Transverse colon (tissue), 4 donors: ENCODE measurements at regions not wholly inside any gene's neighbourhood (a gene's known extent, or its start where the extent isn't known, plus 50 kb on each side); places are given as distances from the start of the nearest gene placed in this dataset.
"Not testable (repeated sequence)": the region's sequence is repeated elsewhere in the genome, so short reads cannot be mapped to it uniquely, and the experiment has no call there.

Source experiments
- DNase-seq: peaks from one replicate; pipeline ENCODE4 v3.0.0-alpha.2; 2019
- H3K27ac ChIP-seq, 4 donors: fragments of 200-600 bp; sonication (generic); 2 replicates each; pipeline ENCODE4 v1.5.1; 2016 to 2018; ENCODE audit warnings: inconsistent platforms in 4 of 4
- H3K27me3 ChIP-seq: fragments of 200-600 bp; sonication (generic); 2 replicates; pipeline ENCODE4 v1.5.1; 2017; ENCODE audit warnings: inconsistent platforms
- H3K36me3 ChIP-seq, 4 donors: fragments of 200-600 bp; sonication (generic); 2 replicates each; pipeline ENCODE4 v1.5.1; 2017 to 2019; ENCODE audit warnings: inconsistent platforms in 4 of 4
- H3K4me1 ChIP-seq, 4 donors: fragments of 200-600 bp; sonication (generic); 2 replicates each; pipeline ENCODE4 v1.5.1; 2017 to 2020; ENCODE audit warnings: inconsistent platforms in 4 of 4
- H3K4me3 ChIP-seq, 4 donors: fragments of 200-600 bp; sonication (generic); 1 replicate in 1 of 4; 2 replicates in 3 of 4; pipeline versions ENCODE4 v1.5.1 to v1.6.1; 2017 to 2019; ENCODE audit warnings: inconsistent platforms in 4 of 4
- H3K9me3 ChIP-seq, 2 donors: fragments of 200-600 bp; sonication (generic); 2 replicates each; pipeline ENCODE4 v1.5.1; 2017 to 2019; ENCODE audit warnings: inconsistent platforms in 2 of 2
- EP300 ChIP-seq: sonication (generic); formaldehyde crosslinking; IDR thresholded peaks from one replicate; pipeline ENCODE4 v1.6.1; 2017; ENCODE audit warnings: antibody characterized with exemption, low read depth
- POLR2A ChIP-seq: fragments of 450-650 bp; IDR thresholded peaks from one replicate; pipeline ENCODE4 v1.6.1; 2016; ENCODE audit warnings: antibody characterized with exemption, mild to moderate bottlenecking, moderate library complexity
- POLR2AphosphoS5 ChIP-seq, 3 donors: sonication (generic); formaldehyde crosslinking; IDR thresholded peaks; one replicate each; pipeline ENCODE4 v1.6.1; 2016; ENCODE audit warnings: antibody characterized with exemption in 3 of 3
- WGBS, 2 donors: methylation state at CpG; one replicate each; pipeline ENCODE4 v1.1.5; 2018; ENCODE audit warnings: low coverage in 1 of 2; 5-methylcytosine and 5-hydroxymethylcytosine counted together
- in situ Hi-C, 4 donors: fragments of 200-750 bp; cut with MboI; loops; one replicate each; pipeline versions ENCODE4 v1.15.0 to v1.15.1; 2017; ENCODE audit warnings: low sequenced_read_pairs in 3 of 4, low pct_ligation_motif_present in 1 of 4, low pct_unique_long_range_greater_than_20kb in 1 of 4
- intact Hi-C: fragments of 100-400 bp; cut with DNase I; formaldehyde crosslinking; loops from one replicate; pipeline ENCODE4 v1.15.1; 2023; ENCODE audit warnings: low total_unique reads
- TF ChIP-seq, protein P1 (sequence below), 5 experiments: fragments of 200-600 bp in 3 of 5; fragments of 450-650 bp in 2 of 5; sonication (generic) in 3 of 5; IDR thresholded peaks; 1 replicate in 2 of 5; 2 replicates in 3 of 5; pipeline ENCODE4 v1.5.1; 2016 to 2017; ENCODE audit warnings: antibody characterized with exemption in 5 of 5, inconsistent platforms in 3 of 5, mild to moderate bottlenecking in 2 of 5, moderate library complexity in 1 of 5

DNA sequence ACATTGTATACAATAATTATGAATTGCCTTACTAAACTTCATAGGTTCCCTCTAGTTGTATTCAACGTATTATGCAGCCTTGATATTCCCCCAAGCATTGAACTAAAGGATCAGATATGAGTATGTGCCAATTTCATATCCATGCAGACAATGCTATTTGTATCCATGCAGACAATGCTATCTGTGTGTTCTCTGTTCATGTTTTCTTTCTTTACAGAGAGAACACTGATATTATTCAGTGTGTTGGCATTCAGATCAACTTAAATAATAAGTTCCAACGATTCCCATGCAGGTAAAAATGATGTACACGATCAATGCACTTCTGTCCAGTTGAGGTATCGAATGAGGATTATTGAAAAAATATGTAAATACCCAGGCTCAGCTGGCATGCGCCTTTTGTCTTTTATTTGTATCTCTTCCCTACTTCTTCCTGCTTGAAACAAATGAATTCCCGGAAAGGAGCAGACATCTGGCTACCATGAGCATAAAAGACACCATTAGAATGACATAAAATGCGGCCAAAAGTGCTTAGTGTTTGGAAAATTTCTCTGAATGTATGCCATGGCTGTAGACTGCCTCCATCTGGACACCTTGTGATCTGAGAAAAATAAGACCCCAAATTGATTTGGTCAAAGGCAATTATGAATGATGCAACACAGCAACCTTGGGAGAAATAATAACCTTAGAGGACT lies 731.5 kb downstream of the SLITRK1 start:
- in situ Hi-C loops = no loop called here
- intact Hi-C loops = loop anchor here (5.0 kb wide), 1 partner anchor 417 kb away; no protein-coding TSS in a partner anchor
- 76% methylated on average over 7 of the region's 7 CpGs for WGBS, 2 donors

DNA sequence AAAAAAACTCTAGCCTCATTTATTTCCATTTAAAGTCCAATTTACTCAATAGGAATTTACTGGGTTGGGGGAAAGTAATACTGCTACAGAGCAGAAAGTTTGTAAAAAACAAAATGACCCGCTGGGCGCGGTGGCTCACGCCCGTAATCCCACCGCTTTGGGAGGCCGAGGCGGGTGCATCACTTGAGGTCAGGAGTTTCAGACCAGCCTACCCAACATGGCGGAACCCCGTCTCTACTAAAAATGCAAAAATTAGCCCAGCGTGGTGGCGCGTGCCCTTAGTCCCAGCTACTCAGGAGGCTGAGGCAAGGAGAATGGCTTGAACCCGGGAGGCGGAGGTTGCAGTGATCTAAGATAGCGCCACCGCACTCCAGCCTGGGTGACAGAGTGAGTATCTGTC lies 745.6 kb downstream of the SLITRK1 start:
- WGBS, 2 donors = 93 to 95% methylated on average over 14 to 17 of the region's 17 CpGs
- no peaks in the 10 kb centered on the region for H3K4me1 ChIP-seq
- H3K27ac ChIP-seq = no peak overlapping the region
- H3K36me3 ChIP-seq = no peaks in the 10 kb centered on the region
- no peak overlapping the region for H3K4me3 ChIP-seq
- DNase-seq = no peak
- H3K27me3 ChIP-seq = no peaks in the 10 kb centered on the region
- TF ChIP-seq POLR2AphosphoS5 (IDR thresholded peaks at IDR 0.05) (no peak), POLR2A (no peak)
- TF ChIP-seq, protein P1, sequence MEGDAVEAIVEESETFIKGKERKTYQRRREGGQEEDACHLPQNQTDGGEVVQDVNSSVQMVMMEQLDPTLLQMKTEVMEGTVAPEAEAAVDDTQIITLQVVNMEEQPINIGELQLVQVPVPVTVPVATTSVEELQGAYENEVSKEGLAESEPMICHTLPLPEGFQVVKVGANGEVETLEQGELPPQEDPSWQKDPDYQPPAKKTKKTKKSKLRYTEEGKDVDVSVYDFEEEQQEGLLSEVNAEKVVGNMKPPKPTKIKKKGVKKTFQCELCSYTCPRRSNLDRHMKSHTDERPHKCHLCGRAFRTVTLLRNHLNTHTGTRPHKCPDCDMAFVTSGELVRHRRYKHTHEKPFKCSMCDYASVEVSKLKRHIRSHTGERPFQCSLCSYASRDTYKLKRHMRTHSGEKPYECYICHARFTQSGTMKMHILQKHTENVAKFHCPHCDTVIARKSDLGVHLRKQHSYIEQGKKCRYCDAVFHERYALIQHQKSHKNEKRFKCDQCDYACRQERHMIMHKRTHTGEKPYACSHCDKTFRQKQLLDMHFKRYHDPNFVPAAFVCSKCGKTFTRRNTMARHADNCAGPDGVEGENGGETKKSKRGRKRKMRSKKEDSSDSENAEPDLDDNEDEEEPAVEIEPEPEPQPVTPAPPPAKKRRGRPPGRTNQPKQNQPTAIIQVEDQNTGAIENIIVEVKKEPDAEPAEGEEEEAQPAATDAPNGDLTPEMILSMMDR (IDR thresholded peaks at IDR 0.05) = no peak
- no peaks in the 10 kb centered on the region for H3K9me3 ChIP-seq
- in situ Hi-C loops (no loop called here), intact Hi-C loops (no loop called here)

More for the DNA sequence above, 731.5 kb downstream of the SLITRK1 start:
- no peaks in the 10 kb centered on the region for H3K27me3 ChIP-seq
- H3K4me3 ChIP-seq = no peak overlapping the region
- no peaks in the 10 kb centered on the region for H3K4me1 ChIP-seq
- TF ChIP-seq POLR2A = no peak
- no peak for TF ChIP-seq EP300
- DNase-seq = no peak
- H3K36me3 ChIP-seq = no peaks in the 10 kb centered on the region
- no peak overlapping the region for H3K27ac ChIP-seq
- no peaks in the 10 kb centered on the region for H3K9me3 ChIP-seq

DNA sequence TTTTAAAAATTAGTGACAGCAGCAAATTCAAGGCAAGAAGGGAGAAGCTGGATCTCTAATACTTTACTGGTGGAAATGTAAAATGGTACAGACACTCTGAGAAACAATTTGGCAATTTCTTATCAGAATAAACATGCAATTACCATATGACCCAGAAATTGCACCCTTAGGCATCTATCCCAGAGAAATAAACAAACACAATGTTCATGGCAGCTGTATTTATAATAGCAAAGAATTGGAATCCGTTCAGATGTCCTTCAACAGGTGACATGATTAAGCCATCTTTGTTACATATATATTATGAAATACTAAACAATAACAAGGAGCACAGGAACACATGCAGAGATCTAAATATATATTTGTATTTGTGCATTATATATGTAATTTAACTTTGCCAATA lies 756.5 kb downstream of the SLITRK1 start:
- Histone ChIP-seq H3K4me3 (no peak overlapping the region), H3K27ac (no peak overlapping the region), H3K36me3 (no peaks in the 10 kb centered on the region), H3K9me3 (peaks cover 0 to 5% of the 10 kb centered on the region in 2 donors), H3K4me1 (no peaks in the 10 kb centered on the region), H3K27me3 (no peaks in the 10 kb centered on the region)
- intact Hi-C loops (no loop called here), in situ Hi-C loops (no loop called here)
- no peak for TF ChIP-seq EP300
- TF ChIP-seq, protein P1 (IDR thresholded peaks at IDR 0.05) = no peak
- TF ChIP-seq POLR2A = no peak
- no peak for TF ChIP-seq POLR2AphosphoS5 (IDR thresholded peaks at IDR 0.05)
- no peak for DNase-seq
- WGBS, 2 donors = 30 to 38% methylated on average over 1 of the region's 1 CpG

DNA sequence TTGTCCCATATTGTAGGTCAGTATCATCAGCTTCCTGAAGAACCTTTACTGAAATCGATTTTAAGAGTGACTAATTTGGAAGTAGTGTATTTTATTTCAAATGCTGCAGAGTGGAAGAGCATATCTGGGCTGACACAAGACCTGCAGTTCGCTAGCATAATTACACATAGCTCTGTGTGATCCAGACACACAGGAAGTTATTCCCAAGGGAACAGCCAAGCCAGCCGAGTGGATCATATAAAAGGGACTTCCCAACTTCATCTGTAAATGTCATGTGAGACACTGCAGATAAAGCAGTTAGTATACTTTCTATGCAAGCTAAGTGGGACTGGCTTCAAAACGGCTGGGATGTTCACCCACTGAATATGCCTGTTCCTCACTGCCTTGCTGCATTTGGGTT lies 760.4 kb downstream of the SLITRK1 start:
- Histone ChIP-seq H3K4me1 (no peaks in the 10 kb centered on the region), H3K9me3 (peaks cover 0 to 5% of the 10 kb centered on the region in 2 donors), H3K27ac (no peak overlapping the region), H3K4me3 (no peak overlapping the region), H3K36me3 (no peaks in the 10 kb centered on the region), H3K27me3 (no peaks in the 10 kb centered on the region)
- 57 to 63% methylated on average over 2 to 4 of the region's 4 CpGs for WGBS, 2 donors
- intact Hi-C loops (no loop called here), in situ Hi-C loops (no loop called here)
- TF ChIP-seq, protein P1 (IDR thresholded peaks at IDR 0.05) = no peak
- TF ChIP-seq EP300 (no peak), POLR2AphosphoS5 (IDR thresholded peaks at IDR 0.05) (no peak), POLR2A (no peak)
- DNase-seq = no peak

DNA sequence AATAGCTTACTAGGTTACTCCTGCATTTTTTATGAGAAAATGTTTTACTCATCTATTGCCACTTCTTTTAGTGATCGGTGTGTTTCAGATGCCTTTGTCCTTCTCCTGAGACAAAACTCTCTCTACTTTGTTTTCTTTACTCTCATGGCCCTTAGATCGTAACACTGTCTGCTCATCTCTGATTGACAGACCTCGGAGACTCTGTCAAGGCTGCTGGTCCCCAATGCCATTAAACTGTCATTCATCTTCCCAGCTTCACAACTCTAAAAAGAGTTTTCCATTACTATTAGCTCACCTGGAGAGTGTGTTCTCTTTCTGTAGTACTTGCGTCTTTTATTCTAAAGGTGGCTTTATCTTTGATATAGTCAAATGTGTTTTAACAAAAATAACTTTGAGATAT lies 765.2 kb downstream of the SLITRK1 start:
- H3K4me1 ChIP-seq = no peaks in the 10 kb centered on the region
- intact Hi-C loops (no loop called here), in situ Hi-C loops (no loop called here)
- no peak overlapping the region for H3K27ac ChIP-seq
- no peak overlapping the region for H3K4me3 ChIP-seq
- peaks cover 0 to 5% of the 10 kb centered on the region in 2 donors for H3K9me3 ChIP-seq
- H3K36me3 ChIP-seq = no peaks in the 10 kb centered on the region
- no peak for DNase-seq
- TF ChIP-seq, protein P1 (IDR thresholded peaks at IDR 0.05) = no peak
- no peak for TF ChIP-seq POLR2AphosphoS5 (IDR thresholded peaks at IDR 0.05)
- no peak for TF ChIP-seq POLR2A
- no peak for TF ChIP-seq EP300
- H3K27me3 ChIP-seq = no peaks in the 10 kb centered on the region
- 38 to 54% methylated on average over 3 to 4 of the region's 4 CpGs for WGBS, 2 donors

DNA sequence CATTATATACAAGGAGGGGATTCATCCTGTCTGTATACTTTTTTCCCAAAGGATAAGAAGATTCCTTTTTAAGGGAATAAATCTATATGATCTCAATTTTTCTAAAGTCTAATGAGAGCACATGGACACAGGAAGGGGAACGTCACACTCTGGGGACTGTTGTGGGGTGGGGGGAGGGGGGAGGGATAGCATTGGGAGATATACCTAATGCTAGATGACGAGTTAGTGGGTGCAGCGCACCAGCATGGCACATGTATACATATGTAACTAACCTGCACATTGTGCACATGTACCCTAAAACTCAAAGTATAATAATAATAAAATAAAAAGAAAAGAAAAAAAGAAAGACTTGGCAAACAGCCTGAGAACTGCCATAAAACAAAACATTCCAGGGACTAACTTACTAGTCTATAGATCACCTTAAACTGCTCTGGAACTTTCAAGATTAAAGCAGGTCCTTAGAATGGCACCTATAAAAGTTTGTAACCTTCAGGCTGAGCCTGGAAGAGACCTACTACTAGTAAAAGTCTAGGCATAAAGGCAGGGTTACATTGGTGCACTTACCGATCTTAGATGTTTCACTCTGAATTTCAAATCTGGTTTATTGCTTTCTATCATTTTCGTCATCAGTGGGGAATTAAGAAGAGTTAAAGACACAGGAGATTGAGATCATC lies 780.6 kb downstream of the SLITRK1 start:
- H3K9me3 ChIP-seq, DNase-seq, H3K4me3 ChIP-seq, in situ Hi-C loops, H3K27me3 ChIP-seq, intact Hi-C loops, H3K36me3 ChIP-seq, H3K4me1 ChIP-seq, H3K27ac ChIP-seq: not testable (repeated sequence)
- 76 to 82% methylated on average over 2 to 5 of the region's 5 CpGs for WGBS, 2 donors
